ENCODE measurements at regions not wholly inside any gene's neighbourhood (a gene's known extent, or its start where the extent isn't known, plus 50 kb on each side); places are given as distances from the start of the nearest gene placed in this dataset.

- ChIA-PET CTCF (no interaction called here), POLR2A (no interaction called here)
- H3K79me2 ChIP-seq (ENCODE audit: insufficient read depth): no peaks in the 10 kb centered on the region
- H3K4me3 ChIP-seq (ENCODE audit: low read depth in 2 of 2, low read length in 1 of 2): no peak overlapping the region
- H3K9ac ChIP-seq: no peak overlapping the region
- no peak for DNase-seq
- no peaks in the 10 kb centered on the region for H3K9me3 ChIP-seq
- H3K4me2 ChIP-seq: no peak overlapping the region
- H4K20me1 ChIP-seq (ENCODE audit: insufficient read depth): no peaks in the 10 kb centered on the region
- no peaks in the 10 kb centered on the region for H3K36me3 ChIP-seq (replicated peaks in 1 of 2; ENCODE audit: control insufficient read depth in 1 of 2, insufficient read depth in 2 of 2, low read length in 1 of 2)
- H3K9me2 ChIP-seq: no peaks in the 10 kb centered on the region
- WGBS (ENCODE audit: low lambda C conversion rate): 40% methylated on average over 3 of the region's 9 CpGs
- no peaks in the 10 kb centered on the region for H3K4me1 ChIP-seq (ENCODE audit: control insufficient read depth in 1 of 2, insufficient read depth in 2 of 2, low read depth in 1 of 2, low read length in 1 of 2)
- H3K27ac ChIP-seq (ENCODE audit: low read depth in 2 of 2, low read length in 1 of 2): no peak overlapping the region
- no peak for TF ChIP-seq JUND (IDR thresholded peaks at IDR 0.05)
- TF ChIP-seq POLR2AphosphoS5 (IDR thresholded peaks at IDR 0.05; ENCODE audit: low read depth, low read length): no peak
- TF ChIP-seq GABPA (IDR thresholded peaks at IDR 0.05; ENCODE audit: low read depth): no peak
- TF ChIP-seq EZH2phosphoT487 (IDR thresholded peaks at IDR 0.05; ENCODE audit: borderline replicate concordance, low read depth): no peak
- H2AFZ ChIP-seq (ENCODE audit: low read depth): no peak overlapping the region
- H3K27me3 ChIP-seq (ENCODE audit: insufficient read depth): no peaks in the 10 kb centered on the region
- no peaks in the 10 kb centered on the region for H3F3A ChIP-seq (replicated peaks; ENCODE audit: insufficient read depth)
Observed at GRCh38 chr17:16881239-16881924, 90.5 kb downstream of the TNFRSF13B start.

- no peak for TF ChIP-seq RAD21 (IDR thresholded peaks at IDR 0.05; ENCODE audit: low read length)
- no peak for TF ChIP-seq MEF2A (IDR thresholded peaks at IDR 0.05; ENCODE audit: borderline replicate concordance, low read depth)
- no peak for TF ChIP-seq ZBTB33 (IDR thresholded peaks at IDR 0.05; ENCODE audit: borderline replicate concordance, low read depth)
- no peak for TF ChIP-seq CTCF (IDR thresholded peaks at IDR 0.05)
- no peaks in the 10 kb centered on the region for H3K79me2 ChIP-seq (ENCODE audit: insufficient read depth)
- H3K27me3 ChIP-seq (ENCODE audit: insufficient read depth): no peaks in the 10 kb centered on the region
- no peaks in the 10 kb centered on the region for H3K4me1 ChIP-seq (ENCODE audit: control insufficient read depth in 1 of 2, insufficient read depth in 2 of 2, low read depth in 1 of 2, low read length in 1 of 2)
- H3K9ac ChIP-seq: no peak overlapping the region
- H4K20me1 ChIP-seq (ENCODE audit: insufficient read depth): no peaks in the 10 kb centered on the region
- H3F3A ChIP-seq (replicated peaks; ENCODE audit: insufficient read depth): no peaks in the 10 kb centered on the region
- no peaks in the 10 kb centered on the region for H3K9me2 ChIP-seq
- ChIA-PET CTCF (no interaction called here), POLR2A (no interaction called here)
- H3K36me3 ChIP-seq (replicated peaks in 1 of 2; ENCODE audit: control insufficient read depth in 1 of 2, insufficient read depth in 2 of 2, low read length in 1 of 2): no peaks in the 10 kb centered on the region
- no peak overlapping the region for H3K27ac ChIP-seq (ENCODE audit: low read depth in 2 of 2, low read length in 1 of 2)
- H3K4me3 ChIP-seq (ENCODE audit: low read depth in 2 of 2, low read length in 1 of 2): no peak overlapping the region
- no peaks in the 10 kb centered on the region for H3K9me3 ChIP-seq
- DNase-seq: no peak
- H2AFZ ChIP-seq (ENCODE audit: low read depth): no peak overlapping the region
- 32% methylated on average over 6 of the region's 9 CpGs for WGBS (ENCODE audit: low lambda C conversion rate)
- no peak overlapping the region for H3K4me2 ChIP-seq
Observed at GRCh38 chr17:16880843-16881230, 91.1 kb downstream of the TNFRSF13B start.

All from SK-N-SH (cell line).